PC-9 (cell line): ENCODE measurements at regions not wholly inside any gene's neighbourhood (a gene's known extent, or its start where the extent isn't known, plus 50 kb on each side); places are given as distances from the start of the nearest gene placed in this dataset.

Source experiments
- BruUV-seq: library from RNA; stranded (reverse); fragments of 400-500 nt; replicated peaks from 2 replicates; lab custom pipeline; 2021; lab: Mats Ljungman, UMichigan
- CTCF ChIA-PET: fragments of 300-600 bp; sonication (Branson Sonifier 250); formaldehyde crosslinking; loops from one replicate; lab custom pipeline; 2022; ENCODE audit warnings: antibody characterized with exemption; lab: Charles Lee
- POLR2A ChIA-PET: fragments of 300-600 bp; sonication (Branson Sonifier 250); formaldehyde crosslinking; loops from one replicate; lab custom pipeline; 2022; ENCODE audit warnings: antibody characterized with exemption; ENCODE audit not compliant: unreplicated experiment; lab: Charles Lee
- DNase-seq, 2 experiments: peaks; one replicate each; pipeline versions ENCODE4 v3.0.0 to v3.0.0-alpha.2; 2015 to 2022; ENCODE audit warnings: mixed read lengths in 1 of 2
- H2AFZ ChIP-seq: fragments of 200-600 bp; sonication (generic); 2 replicates; pipeline ENCODE4 v1.8.1; 2017; ENCODE audit warnings: antibody characterized with exemption
- H3F3A ChIP-seq: fragments of 200-600 bp; sonication (generic); 2 replicates; pipeline ENCODE4 v1.8.1; 2017; ENCODE audit warnings: antibody characterized with exemption, mild to moderate bottlenecking, low read depth; ENCODE audit not compliant: insufficient read depth
- H3K27ac ChIP-seq: fragments of 200-600 bp; sonication (generic); 2 replicates; pipeline ENCODE4 v1.6.1; 2016; ENCODE audit warnings: mixed run types
- H3K27me3 ChIP-seq: fragments of 200-600 bp; sonication (generic); 2 replicates; pipeline ENCODE4 v1.6.1; 2016; ENCODE audit warnings: low read depth, mixed run types; ENCODE audit not compliant: insufficient read depth
- H3K36me3 ChIP-seq: fragments of 200-600 bp; sonication (generic); 2 replicates; pipeline ENCODE4 v1.6.1; 2016; ENCODE audit warnings: low read depth, mixed run types
- H3K4me1 ChIP-seq: fragments of 200-600 bp; sonication (generic); replicated peaks from 2 replicates; pipeline ENCODE4 v1.6.1; 2016; ENCODE audit warnings: mixed run types; ENCODE audit not compliant: insufficient read depth
- H3K4me2 ChIP-seq: fragments of 200-600 bp; sonication (generic); 2 replicates; pipeline ENCODE4 v1.6.1; 2017; ENCODE audit warnings: mixed run types
- H3K4me3 ChIP-seq: fragments of 200-600 bp; sonication (generic); 2 replicates; pipeline ENCODE4 v1.6.1; 2016; ENCODE audit warnings: mixed run types
- H3K79me2 ChIP-seq: fragments of 200-600 bp; sonication (generic); 2 replicates; pipeline ENCODE4 v1.6.1; 2017; ENCODE audit warnings: low read depth, mixed run types
- H3K9me2 ChIP-seq: fragments of 200-600 bp; sonication (generic); 2 replicates; pipeline ENCODE4 v1.8.1; 2017; ENCODE audit warnings: mild to moderate bottlenecking; ENCODE audit not compliant: insufficient read depth
- H3K9me3 ChIP-seq: fragments of 200-600 bp; sonication (generic); 2 replicates; pipeline ENCODE4 v1.8.1; 2016; ENCODE audit warnings: low read depth; ENCODE audit not compliant: insufficient read depth
- H4K20me1 ChIP-seq: fragments of 200-600 bp; sonication (generic); 2 replicates; pipeline ENCODE4 v1.8.1; 2017; ENCODE audit not compliant: insufficient read depth
- CTCF ChIP-seq: fragments of 200-600 bp; sonication (generic); conservative IDR thresholded peaks from 2 replicates; pipeline ENCODE4 v1.6.1; 2017; ENCODE audit warnings: mixed run types, antibody characterized with exemption, mild to moderate bottlenecking, moderate library complexity
- EZH2 ChIP-seq: fragments of 200-600 bp; sonication (generic); IDR thresholded peaks from 2 replicates; pipeline ENCODE4 v1.8.0; 2017; ENCODE audit warnings: antibody characterized with exemption, low read depth
- intact Hi-C: fragments of 100-400 bp; cut with micrococcal nuclease; formaldehyde crosslinking; loops from one replicate; pipeline ENCODE4 v1.10.0; 2022; ENCODE audit not compliant: unreplicated experiment

GRCh38 chr20:4415281-4415680 is 166.2 kb upstream of the ADRA1D start:
- no peaks in the 10 kb centered on the region for H3K36me3 ChIP-seq
- H3K9me2 ChIP-seq: no peaks in the 10 kb centered on the region
- ChIA-PET CTCF (no interaction called here), POLR2A (no interaction called here)
- no peak for DNase-seq
- peaks cover 7% of the 10 kb centered on the region; the same call in 1 of the 2 replicates for H3K9me3 ChIP-seq
- H3K4me3 ChIP-seq: no peak overlapping the region
- intact Hi-C loops: no loop called here
- H3F3A ChIP-seq: no peaks in the 10 kb centered on the region
- H3K27me3 ChIP-seq: no peaks in the 10 kb centered on the region
- H2AFZ ChIP-seq: no peak overlapping the region
- TF ChIP-seq EZH2 (no peak), CTCF (no peak)
- no peak overlapping the region for H3K4me2 ChIP-seq
- no peaks in the 10 kb centered on the region for H3K79me2 ChIP-seq
- H3K27ac ChIP-seq: no peak overlapping the region
- H4K20me1 ChIP-seq: no peaks in the 10 kb centered on the region
- no peaks in the 10 kb centered on the region for H3K4me1 ChIP-seq
- BruUV-seq: no TSS peak

DNA sequence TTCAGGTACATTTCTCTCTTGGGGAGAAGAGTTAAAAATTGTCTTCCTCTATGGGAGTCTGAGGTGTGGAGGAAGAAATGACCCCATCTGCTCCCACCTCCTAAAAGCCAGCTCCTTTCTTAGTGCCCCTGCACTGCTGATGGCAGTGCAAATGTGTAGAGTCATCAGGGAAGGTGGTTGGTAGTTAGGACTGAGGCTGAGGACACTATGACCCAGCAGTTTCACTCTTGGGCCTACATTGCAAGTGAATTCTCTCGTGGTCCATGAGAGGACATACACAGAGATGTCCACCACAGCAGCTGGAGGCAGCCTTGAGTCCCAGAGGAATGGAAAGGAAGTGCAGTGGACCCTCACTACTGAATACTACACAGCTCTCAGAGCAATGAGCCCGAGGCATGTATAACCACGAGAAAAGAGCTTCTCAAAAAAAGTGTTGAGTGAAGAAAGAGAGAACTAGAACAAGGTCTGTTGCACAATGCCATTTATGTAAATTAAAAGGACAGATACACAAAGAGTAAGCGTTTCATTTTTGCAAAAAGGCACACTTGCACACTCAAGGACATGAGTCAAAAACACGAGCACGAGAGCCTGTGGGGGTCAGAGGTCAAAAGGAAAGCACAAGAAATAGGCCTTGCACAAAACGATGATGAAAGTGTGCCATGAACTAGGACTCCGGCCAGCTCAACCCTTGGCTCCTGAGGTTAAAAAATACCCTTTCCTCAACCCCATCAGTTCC is 164.4 kb upstream of the ADRA1D start:
- no peaks in the 10 kb centered on the region for H3K9me2 ChIP-seq
- H3K4me3 ChIP-seq: no peak overlapping the region
- ChIA-PET POLR2A (no interaction called here), CTCF (no interaction called here)
- DNase-seq: no peak
- no peaks in the 10 kb centered on the region for H3K79me2 ChIP-seq
- no TSS peak for BruUV-seq
- H3K9me3 ChIP-seq: no peaks in the 10 kb centered on the region
- H3F3A ChIP-seq: no peaks in the 10 kb centered on the region
- no peak overlapping the region for H3K4me2 ChIP-seq
- H4K20me1 ChIP-seq: no peaks in the 10 kb centered on the region
- intact Hi-C loops: no loop called here
- no peaks in the 10 kb centered on the region for H3K27me3 ChIP-seq
- no peak overlapping the region for H3K27ac ChIP-seq
- H2AFZ ChIP-seq: no peak overlapping the region
- no peaks in the 10 kb centered on the region for H3K36me3 ChIP-seq
- no peaks in the 10 kb centered on the region for H3K4me1 ChIP-seq
- TF ChIP-seq CTCF (no peak), EZH2 (no peak)

GRCh38 chr20:4412216-4412615 is 163.1 kb upstream of the ADRA1D start:
- Histone ChIP-seq H3F3A (no peaks in the 10 kb centered on the region), H3K36me3 (no peaks in the 10 kb centered on the region), H3K4me2 (no peak overlapping the region), H3K27ac (no peak overlapping the region), H3K4me1 (no peaks in the 10 kb centered on the region), H3K9me3 (no peaks in the 10 kb centered on the region), H3K4me3 (no peak overlapping the region), H2AFZ (no peak overlapping the region), H3K9me2 (no peaks in the 10 kb centered on the region), H3K27me3 (no peaks in the 10 kb centered on the region), H4K20me1 (no peaks in the 10 kb centered on the region), H3K79me2 (no peaks in the 10 kb centered on the region)
- ChIA-PET POLR2A (interaction anchor here (0.7 kb wide), 1 partner anchor 293 kb away, joined by 3 read pairs; no protein-coding TSS in a partner anchor), CTCF (no interaction called here)
- no TSS peak for BruUV-seq
- intact Hi-C loops: no loop called here
- TF ChIP-seq CTCF: no peak
- TF ChIP-seq EZH2: no peak
- DNase-seq: no peak
